Activated CD8-positive, alpha-beta memory T cell treated with anti-CD3 and anti-CD28 coated beads for 36 hours (primary cell): ENCODE measurements at regions not wholly inside any gene's neighbourhood (a gene's known extent, or its start where the extent isn't known, plus 50 kb on each side); places are given as distances from the start of the nearest gene placed in this dataset.

Source experiments
- CTCF ChIA-PET: fragments of 350-600 bp; sonication (Branson Sonifier 250); formaldehyde crosslinking; loops from one replicate; lab custom pipeline; 2021; ENCODE audit warnings: antibody characterized with exemption; lab: Charles Lee
- POLR2A ChIA-PET: fragments of 350-600 bp; sonication (Branson Sonifier 250); formaldehyde crosslinking; loops from one replicate; lab custom pipeline; 2021; ENCODE audit warnings: antibody characterized with exemption; lab: Charles Lee

- ChIA-PET POLR2A (no interaction called here), CTCF (no interaction called here)
Measured at GRCh38 chrY:15593476-15594160, 1069.3 kb downstream of the NLGN4Y start.

GRCh38 chrY:15594179-15594578 lies 1069.8 kb downstream of the NLGN4Y start:
- CTCF ChIA-PET: no interaction called here
- POLR2A ChIA-PET: no interaction called here

- CTCF ChIA-PET: no interaction called here
- POLR2A ChIA-PET: no interaction called here
Measured at GRCh38 chrY:15600565-15600964, 1076.2 kb downstream of the NLGN4Y start.

- POLR2A ChIA-PET: no interaction called here
- CTCF ChIA-PET: no interaction called here
Measured at GRCh38 chrY:15624370-15624769, 1100.0 kb downstream of the NLGN4Y start.

GRCh38 chrY:15624928-15625327 lies 1100.6 kb downstream of the NLGN4Y start:
- POLR2A ChIA-PET: no interaction called here

GRCh38 chrY:15648198-15648597 lies 1123.9 kb downstream of the NLGN4Y start:
- CTCF ChIA-PET: no interaction called here
- POLR2A ChIA-PET: no interaction called here

More at GRCh38 chrY:15624928-15625327, 1100.6 kb downstream of the NLGN4Y start:
- CTCF ChIA-PET: no interaction called here

GRCh38 chrY:15650056-15650455 lies 1125.7 kb downstream of the NLGN4Y start:
- ChIA-PET POLR2A (no interaction called here), CTCF (no interaction called here)

GRCh38 chrY:15688531-15688930 lies 1164.2 kb downstream of the NLGN4Y start:
- ChIA-PET CTCF (no interaction called here), POLR2A (no interaction called here)

GRCh38 chrY:15689994-15690393 lies 1165.7 kb downstream of the NLGN4Y start:
- ChIA-PET CTCF (no interaction called here), POLR2A (no interaction called here)

- ChIA-PET POLR2A (no interaction called here), CTCF (no interaction called here)
Measured at GRCh38 chrY:15702131-15702530, 1177.8 kb downstream of the NLGN4Y start.

- CTCF ChIA-PET: no interaction called here
- POLR2A ChIA-PET: no interaction called here
Measured at GRCh38 chrY:15704906-15705305, 1180.6 kb downstream of the NLGN4Y start.

- CTCF ChIA-PET: no interaction called here
- POLR2A ChIA-PET: no interaction called here
Measured at GRCh38 chrY:15749533-15750433, 1225.5 kb downstream of the NLGN4Y start.

GRCh38 chrY:15751001-15751400 lies 1226.7 kb downstream of the NLGN4Y start:
- ChIA-PET POLR2A (no interaction called here), CTCF (no interaction called here)

- CTCF ChIA-PET: no interaction called here
- POLR2A ChIA-PET: no interaction called here
Measured at GRCh38 chrY:15756266-15756665, 1231.9 kb downstream of the NLGN4Y start.

GRCh38 chrY:15773579-15773978 lies 1249.2 kb downstream of the NLGN4Y start:
- ChIA-PET CTCF (no interaction called here), POLR2A (no interaction called here)

- ChIA-PET POLR2A (no interaction called here), CTCF (no interaction called here)
Measured at GRCh38 chrY:15775880-15776279, 1251.6 kb downstream of the NLGN4Y start.

- ChIA-PET POLR2A (no interaction called here), CTCF (no interaction called here)
Measured at GRCh38 chrY:15779891-15780290, 1255.6 kb downstream of the NLGN4Y start.

- ChIA-PET POLR2A (no interaction called here), CTCF (no interaction called here)
Measured at GRCh38 chrY:15800021-15800420, 1275.7 kb downstream of the NLGN4Y start.

GRCh38 chrY:15805985-15806384 lies 1281.7 kb downstream of the NLGN4Y start:
- ChIA-PET CTCF (no interaction called here), POLR2A (no interaction called here)

- CTCF ChIA-PET: no interaction called here
- POLR2A ChIA-PET: no interaction called here
Measured at GRCh38 chrY:15814241-15814640, 1289.9 kb downstream of the NLGN4Y start.
